MM.1S (cell line): ENCODE measurements at regions not wholly inside any gene's neighbourhood (a gene's known extent, or its start where the extent isn't known, plus 50 kb on each side); places are given as distances from the start of the nearest gene placed in this dataset.

Source experiments
- DNase-seq: peaks from one replicate; pipeline ENCODE4 v3.0.0-alpha.2; 2015
- H2AFZ ChIP-seq: fragments of 300-600 bp; sonication (generic); 2 replicates; pipeline ENCODE4 v1.6.0; 2016; ENCODE audit warnings: antibody characterized with exemption, low read length
- H3F3A ChIP-seq: fragments of 300-600 bp; sonication (generic); 2 replicates; pipeline ENCODE4 v1.6.1; 2016; ENCODE audit warnings: mild to moderate bottlenecking, antibody characterized with exemption, low read length, moderate library complexity, mixed read lengths; ENCODE audit not compliant: insufficient read depth
- H3K27ac ChIP-seq: fragments of 300-600 bp; sonication (generic); 2 replicates; pipeline ENCODE4 v1.5.1; 2016; ENCODE audit warnings: mild to moderate bottlenecking, low read length
- H3K27me3 ChIP-seq: fragments of 300-600 bp; sonication (generic); replicated peaks from 2 replicates; pipeline ENCODE4 v1.6.0; 2016; ENCODE audit warnings: low read length; ENCODE audit not compliant: insufficient read depth
- H3K36me3 ChIP-seq: fragments of 300-600 bp; sonication (generic); replicated peaks from 2 replicates; pipeline ENCODE4 v1.6.1; 2016; ENCODE audit warnings: mild to moderate bottlenecking, low read length, mixed read lengths; ENCODE audit not compliant: insufficient read depth
- H3K4me1 ChIP-seq: fragments of 300-600 bp; sonication (generic); 2 replicates; pipeline ENCODE4 v1.6.1; 2016; ENCODE audit warnings: low read length, mixed read lengths
- H3K4me2 ChIP-seq: fragments of 300-600 bp; sonication (generic); 2 replicates; pipeline ENCODE4 v1.6.0; 2016; ENCODE audit warnings: low read depth, low read length
- H3K4me3 ChIP-seq: fragments of 300-600 bp; sonication (generic); 2 replicates; pipeline ENCODE4 v1.5.1; 2016; ENCODE audit warnings: low read length, mixed read lengths
- H3K79me2 ChIP-seq: fragments of 300-600 bp; sonication (generic); 2 replicates; pipeline ENCODE4 v1.6.1; 2016; ENCODE audit warnings: mixed run types, low read length, mixed read lengths
- H3K9ac ChIP-seq: fragments of 300-600 bp; sonication (generic); 2 replicates; pipeline ENCODE4 v1.6.1; 2016; ENCODE audit warnings: low read length, mixed read lengths
- H3K9me2 ChIP-seq: fragments of 300-600 bp; sonication (generic); replicated peaks from 2 replicates; pipeline ENCODE4 v1.6.1; 2016; ENCODE audit warnings: mild to moderate bottlenecking, low read length, mixed read lengths; ENCODE audit not compliant: insufficient read depth
- H3K9me3 ChIP-seq: fragments of 300-600 bp; sonication (generic); replicated peaks from 2 replicates; pipeline ENCODE4 v1.6.1; 2016; ENCODE audit warnings: mild to moderate bottlenecking, low read length, mixed read lengths; ENCODE audit not compliant: insufficient read depth
- H4K20me1 ChIP-seq: fragments of 300-600 bp; sonication (generic); 2 replicates; pipeline ENCODE4 v1.6.1; 2016; ENCODE audit warnings: mild to moderate bottlenecking, low read length, moderate library complexity, mixed read lengths; ENCODE audit not compliant: insufficient read depth
- EZH2 ChIP-seq: fragments of 300-600 bp; sonication (generic); optimal IDR thresholded peaks from 2 replicates; pipeline ENCODE3; 2017; ENCODE audit warnings: low read depth, mild to moderate bottlenecking, antibody characterized with exemption, low read length, mixed read lengths
- EZH2phosphoT487 ChIP-seq: fragments of 300-600 bp; sonication (generic); IDR thresholded peaks from 2 replicates; pipeline ENCODE4 v1.6.1; 2018; ENCODE audit warnings: antibody characterized with exemption, low read length
- TF ChIP-seq, protein P1 (sequence below): fragments of 300-600 bp; sonication (generic); IDR thresholded peaks from 2 replicates; pipeline ENCODE4 v1.5.1; 2016; ENCODE audit warnings: antibody characterized with exemption, low read length, mixed read lengths

DNA sequence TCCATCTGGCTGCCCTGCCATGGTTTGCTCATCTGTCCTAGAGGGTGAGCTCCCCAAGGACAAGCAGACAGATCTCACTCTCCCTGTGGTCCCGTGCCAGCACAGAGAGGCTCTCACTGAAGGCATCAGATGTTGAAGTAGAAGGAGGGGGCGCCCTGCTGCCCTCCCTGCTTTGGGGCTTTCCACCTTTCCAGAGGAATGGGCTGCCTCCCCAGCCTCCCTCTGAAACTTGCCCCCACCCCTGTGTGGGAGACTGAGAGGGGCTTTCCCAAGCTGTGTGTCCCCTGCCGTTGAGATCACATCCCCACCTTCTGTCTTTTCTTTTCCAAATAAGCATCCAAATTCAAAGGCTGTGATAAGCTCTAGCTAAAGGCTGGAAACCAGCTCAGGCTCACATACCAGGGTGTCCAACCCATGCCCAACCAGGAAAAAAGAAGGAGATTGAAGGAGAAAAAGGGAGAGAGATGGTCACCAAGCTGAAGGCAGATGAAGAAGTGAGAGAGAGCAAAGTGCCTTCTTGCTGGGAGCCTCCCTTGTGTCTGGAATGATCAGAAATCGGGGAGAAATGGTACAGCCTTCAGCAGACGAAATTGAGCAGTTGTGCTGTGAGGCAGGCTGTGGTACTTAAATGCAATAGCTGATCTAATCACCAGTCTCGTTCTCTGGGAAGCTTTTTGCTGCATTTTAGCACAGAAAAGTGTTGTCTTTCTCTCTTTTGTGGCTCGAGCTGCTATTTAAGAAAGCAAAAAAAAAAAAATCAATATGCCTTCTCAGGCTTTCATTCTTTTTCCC, 145.9 kb upstream of the LHX1 start:
- no peak overlapping the region for H3K27ac ChIP-seq
- no peak overlapping the region for H2AFZ ChIP-seq
- peaks cover 22% of the 10 kb centered on the region; the same call in 1 of the 2 replicates for H3K27me3 ChIP-seq
- H3K4me1 ChIP-seq, result no peaks in the 10 kb centered on the region
- H3K9ac ChIP-seq, result no peak overlapping the region
- no peaks in the 10 kb centered on the region for H3K9me3 ChIP-seq
- TF ChIP-seq EZH2phosphoT487, result no peak
- TF ChIP-seq, protein P1, sequence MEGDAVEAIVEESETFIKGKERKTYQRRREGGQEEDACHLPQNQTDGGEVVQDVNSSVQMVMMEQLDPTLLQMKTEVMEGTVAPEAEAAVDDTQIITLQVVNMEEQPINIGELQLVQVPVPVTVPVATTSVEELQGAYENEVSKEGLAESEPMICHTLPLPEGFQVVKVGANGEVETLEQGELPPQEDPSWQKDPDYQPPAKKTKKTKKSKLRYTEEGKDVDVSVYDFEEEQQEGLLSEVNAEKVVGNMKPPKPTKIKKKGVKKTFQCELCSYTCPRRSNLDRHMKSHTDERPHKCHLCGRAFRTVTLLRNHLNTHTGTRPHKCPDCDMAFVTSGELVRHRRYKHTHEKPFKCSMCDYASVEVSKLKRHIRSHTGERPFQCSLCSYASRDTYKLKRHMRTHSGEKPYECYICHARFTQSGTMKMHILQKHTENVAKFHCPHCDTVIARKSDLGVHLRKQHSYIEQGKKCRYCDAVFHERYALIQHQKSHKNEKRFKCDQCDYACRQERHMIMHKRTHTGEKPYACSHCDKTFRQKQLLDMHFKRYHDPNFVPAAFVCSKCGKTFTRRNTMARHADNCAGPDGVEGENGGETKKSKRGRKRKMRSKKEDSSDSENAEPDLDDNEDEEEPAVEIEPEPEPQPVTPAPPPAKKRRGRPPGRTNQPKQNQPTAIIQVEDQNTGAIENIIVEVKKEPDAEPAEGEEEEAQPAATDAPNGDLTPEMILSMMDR, result no peak
- DNase-seq, result no peak
- no peaks in the 10 kb centered on the region for H4K20me1 ChIP-seq
- H3K9me2 ChIP-seq, result no peaks in the 10 kb centered on the region
- no peak overlapping the region for H3K4me3 ChIP-seq
- H3K36me3 ChIP-seq, result no peaks in the 10 kb centered on the region
- no peaks in the 10 kb centered on the region for H3K79me2 ChIP-seq
- H3F3A ChIP-seq, result no peaks in the 10 kb centered on the region
- no peak overlapping the region for H3K4me2 ChIP-seq

DNA sequence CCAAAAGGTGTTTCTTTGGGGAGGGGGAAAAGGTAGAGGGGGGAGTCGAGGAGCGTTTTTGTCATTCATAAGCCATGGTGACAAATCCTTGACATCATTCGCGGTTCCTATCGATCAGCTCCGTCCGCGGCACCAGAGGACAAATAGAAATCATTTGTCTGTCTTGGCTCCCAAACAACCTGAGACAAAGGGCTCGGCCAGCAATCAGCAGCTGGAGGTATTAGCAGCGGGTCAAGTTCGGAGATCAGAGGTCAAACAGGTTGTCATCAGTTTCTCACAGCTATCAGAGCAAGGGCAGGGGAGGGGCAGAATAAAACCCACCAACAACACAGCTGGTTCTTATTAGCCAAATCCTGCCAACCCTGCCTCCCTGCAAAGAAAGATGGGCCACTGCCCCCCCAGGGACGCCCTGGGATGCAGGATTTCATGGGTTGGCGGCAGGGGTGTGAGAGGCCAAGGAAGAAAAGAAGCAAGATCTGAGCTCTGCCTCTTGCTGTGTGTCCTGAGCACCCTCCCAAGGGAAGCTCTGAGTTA, 145.3 kb upstream of the LHX1 start:
- Histone ChIP-seq H3K4me3 (no peak overlapping the region), H3K27me3 (peaks cover 22% of the 10 kb centered on the region; the same call in 1 of the 2 replicates), H4K20me1 (no peaks in the 10 kb centered on the region), H3K27ac (no peak overlapping the region), H3K9me2 (no peaks in the 10 kb centered on the region), H3K36me3 (no peaks in the 10 kb centered on the region), H3K4me1 (no peaks in the 10 kb centered on the region), H3K9ac (no peak overlapping the region), H3K9me3 (no peaks in the 10 kb centered on the region), H3F3A (no peaks in the 10 kb centered on the region), H3K79me2 (no peaks in the 10 kb centered on the region), H2AFZ (no peak overlapping the region), H3K4me2 (no peak overlapping the region)
- TF ChIP-seq EZH2 (no peak), EZH2phosphoT487 (no peak)
- TF ChIP-seq, protein P1, result no peak
- no peak for DNase-seq

DNA sequence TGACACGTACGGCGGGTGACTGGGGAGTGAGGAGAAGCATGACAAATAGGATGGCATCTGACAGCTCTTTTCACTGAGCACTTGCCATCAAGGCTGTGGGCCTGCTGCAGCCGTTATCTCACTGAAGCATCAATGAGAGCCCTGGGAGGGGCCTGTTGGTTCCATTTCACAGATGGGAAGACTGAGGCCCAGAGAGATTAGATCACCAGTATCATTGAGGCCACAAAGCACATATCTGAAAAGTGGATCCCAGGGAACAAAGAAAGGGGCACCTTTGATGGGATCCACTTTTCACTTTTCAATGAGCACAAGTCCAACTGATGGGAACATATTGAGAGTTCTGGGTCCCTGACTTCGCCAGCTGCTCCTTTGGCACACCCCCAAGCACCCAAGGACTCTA, 144.4 kb upstream of the LHX1 start:
- no peak for TF ChIP-seq EZH2phosphoT487
- no peak for TF ChIP-seq EZH2
- TF ChIP-seq, protein P1, result no peak
- no peak overlapping the region for H2AFZ ChIP-seq
- H4K20me1 ChIP-seq, result no peaks in the 10 kb centered on the region
- H3F3A ChIP-seq, result no peaks in the 10 kb centered on the region
- no peak overlapping the region for H3K4me2 ChIP-seq
- no peak overlapping the region for H3K9ac ChIP-seq
- peaks cover 16% of the 10 kb centered on the region; the same call in 1 of the 2 replicates for H3K27me3 ChIP-seq
- no peaks in the 10 kb centered on the region for H3K4me1 ChIP-seq
- H3K9me3 ChIP-seq, result no peaks in the 10 kb centered on the region
- H3K27ac ChIP-seq, result no peak overlapping the region
- no peaks in the 10 kb centered on the region for H3K79me2 ChIP-seq
- H3K36me3 ChIP-seq, result no peaks in the 10 kb centered on the region
- H3K9me2 ChIP-seq, result no peaks in the 10 kb centered on the region
- DNase-seq, result no peak
- H3K4me3 ChIP-seq, result no peak overlapping the region
